LNCaP clone FGC (cell line): ENCODE measurements at regions not wholly inside any gene's neighbourhood (a gene's known extent, or its start where the extent isn't known, plus 50 kb on each side); places are given as distances from the start of the nearest gene placed in this dataset.

Source experiments
- DNase-seq: peaks from one replicate; pipeline ENCODE4 v3.0.0-alpha.2; 2011; ENCODE audit warnings: low read depth
- H3K4me3 ChIP-seq: 2 replicates; pipeline ENCODE4 v1.5.1; 2011; ENCODE audit warnings: mild to moderate bottlenecking, low read depth, low read length, control low read depth
- CTCF ChIP-seq: IDR thresholded peaks from 2 replicates; pipeline ENCODE4 v1.5.1; 2012; ENCODE audit warnings: mild to moderate bottlenecking; ENCODE audit not compliant: control insufficient read depth, insufficient read depth; ENCODE audit errors: extremely low read depth

GRCh38 chr11:81165164-81165563, 1568.5 kb downstream of the FAM181B start:
- TF ChIP-seq CTCF = peak; percentile 58
- no peak for DNase-seq
- no peak overlapping the region for H3K4me3 ChIP-seq

GRCh38 chr11:81159900-81160299, 1573.8 kb downstream of the FAM181B start:
- no peak overlapping the region for H3K4me3 ChIP-seq
- DNase-seq = no peak
- TF ChIP-seq CTCF = no peak

- TF ChIP-seq CTCF = no peak
- DNase-seq = no peak
- no peak overlapping the region for H3K4me3 ChIP-seq
Observed at GRCh38 chr11:81135570-81135969, 1598.1 kb downstream of the FAM181B start.

GRCh38 chr11:81129618-81130017, 1604.0 kb downstream of the FAM181B start:
- no peak for DNase-seq
- no peak overlapping the region for H3K4me3 ChIP-seq
- TF ChIP-seq CTCF = no peak

GRCh38 chr11:81112718-81113117, 1620.9 kb downstream of the FAM181B start:
- DNase-seq = no peak
- H3K4me3 ChIP-seq = no peak overlapping the region
- no peak for TF ChIP-seq CTCF

- TF ChIP-seq CTCF = no peak
- no peak overlapping the region for H3K4me3 ChIP-seq
- no peak for DNase-seq
Observed at GRCh38 chr11:81104051-81104450, 1629.6 kb downstream of the FAM181B start.

- no peak overlapping the region for H3K4me3 ChIP-seq
- no peak for TF ChIP-seq CTCF
- no peak for DNase-seq
Observed at GRCh38 chr11:81098471-81098870, 1635.2 kb downstream of the FAM181B start.
